K562 (cell line): ENCODE measurements at regions not wholly inside any gene's neighbourhood (a gene's known extent, or its start where the extent isn't known, plus 50 kb on each side); places are given as distances from the start of the nearest gene placed in this dataset.

Experiments used
- ATAC-seq: fragments of 200-7000 bp; cut with Tn5 transposase; 3 replicates; pipeline ENCODE4 v1.9.1; 2020; ENCODE audit warnings: moderate library complexity
- BruUV-seq: library from RNA; stranded (reverse); fragments of 400-500 nt; replicated peaks from 2 replicates; lab custom pipeline; 2021; lab: Mats Ljungman, UMichigan
- CTCF ChIA-PET: fragments of 300-600 bp; formaldehyde crosslinking; extraction: SDS; loops from one replicate; lab custom pipeline; 2021; ENCODE audit warnings: low intra/inter-chr PET ratio; lab: Yijun Ruan, JAX
- POLR2A ChIA-PET: fragments of 300-600, 350-650 bp; sonication (Branson Sonifier 250); formaldehyde crosslinking; extraction: SDS; loops from one replicate; lab custom pipeline; 2021; ENCODE audit warnings: antibody characterized with exemption, inconsistent platforms; lab: Yijun Ruan, JAX
- DNase-seq, 4 experiments: peaks; one replicate each; pipeline versions ENCODE4 v3.0.0 to v3.0.0-alpha.2; 2011 to 2018; ENCODE audit warnings: low spot score in 3 of 4, mixed read lengths in 3 of 4; ENCODE audit errors: extremely low read depth in 1 of 4
- FAIRE-seq: peaks from 2 replicates; lab custom pipeline; 2011; peaks lifted over from hg19 to GRCh38; lab: Jason Lieb, UNC
- H2AFZ ChIP-seq: 2 replicates; pipeline ENCODE4 v1.6.0; 2011; ENCODE audit warnings: low read depth, low read length, control low read depth, inconsistent platforms
- H3K27ac ChIP-seq: fragments of 200-600 bp; 3 replicates; pipeline ENCODE4 v1.8.0; 2011; ENCODE audit warnings: low read depth, mild to moderate bottlenecking, control low read depth, inconsistent platforms, low read length, moderate library complexity, mixed read lengths; ENCODE audit errors: extremely low read depth
- H3K27me3 ChIP-seq, 2 experiments: fragments of 300-600 bp in 1 of 2; 2 replicates in 1 of 2; 3 replicates in 1 of 2; pipeline versions ENCODE4 v1.6.0 to v1.8.0; 2011; ENCODE audit warnings: inconsistent platforms in 2 of 2, low read length in 2 of 2, mild to moderate bottlenecking in 1 of 2, mixed read lengths in 1 of 2, moderate library complexity in 1 of 2; ENCODE audit not compliant: control insufficient read depth in 2 of 2, insufficient read depth in 2 of 2
- H3K36me3 ChIP-seq: fragments of 300-600 bp; 3 replicates; pipeline ENCODE4 v1.8.0; 2011; ENCODE audit warnings: mild to moderate bottlenecking, low read length, inconsistent platforms; ENCODE audit not compliant: control insufficient read depth, insufficient read depth
- H3K4me1 ChIP-seq, 2 experiments: fragments of 200-600 bp in 1 of 2; replicated peaks in 1 of 2; 2 replicates in 1 of 2; 3 replicates in 1 of 2; pipeline versions ENCODE4 v1.5.1 to v1.8.0; 2011; ENCODE audit warnings: inconsistent platforms in 2 of 2, low read length in 2 of 2, mild to moderate bottlenecking in 1 of 2, mixed read lengths in 1 of 2, moderate library complexity in 1 of 2; ENCODE audit not compliant: control insufficient read depth in 2 of 2, insufficient read depth in 2 of 2
- H3K4me2 ChIP-seq: 2 replicates; pipeline ENCODE4 v1.6.1; 2011; ENCODE audit warnings: low read length, control low read depth, inconsistent platforms, mixed read lengths; ENCODE audit not compliant: insufficient read depth
- H3K4me3 ChIP-seq: fragments of 200-600 bp; sonication (generic), shearing (Covaris generic); 2 replicates; pipeline ENCODE4 v1.5.1; 2016; ENCODE audit warnings: control low read depth, inconsistent platforms
- H3K79me2 ChIP-seq: fragments of 200-600 bp; 3 replicates; pipeline ENCODE4 v1.8.0; 2011; ENCODE audit warnings: low read length, inconsistent platforms; ENCODE audit not compliant: control insufficient read depth, insufficient read depth
- H3K9ac ChIP-seq, 2 experiments: 2 replicates each; pipeline versions ENCODE4 v1.6.0 to v1.6.1; 2011; ENCODE audit warnings: low read depth in 2 of 2, low read length in 2 of 2, control low read depth in 1 of 2, inconsistent platforms in 1 of 2, mild to moderate bottlenecking in 1 of 2, mixed read lengths in 1 of 2; ENCODE audit not compliant: insufficient read depth in 1 of 2
- H3K9me1 ChIP-seq: one replicate; pipeline ENCODE4 v1.6.0; 2011; ENCODE audit warnings: inconsistent platforms, mild to moderate bottlenecking, low read length, moderate library complexity; ENCODE audit not compliant: control insufficient read depth, insufficient read depth
- H3K9me3 ChIP-seq: replicated peaks from 2 replicates; pipeline ENCODE4 v1.5.1; 2011; ENCODE audit warnings: low read depth, low read length, inconsistent platforms; ENCODE audit not compliant: control insufficient read depth, insufficient read depth
- H4K20me1 ChIP-seq: replicated peaks from 2 replicates; pipeline ENCODE4 v1.6.1; 2011; ENCODE audit warnings: low read length, inconsistent platforms, mixed read lengths; ENCODE audit not compliant: control insufficient read depth, insufficient read depth
- ATF1 ChIP-seq, 2 experiments: fragments of 450-650 bp in 1 of 2; IDR thresholded peaks; 2 replicates each; pipeline ENCODE4 v1.6.1; 2016; ENCODE audit warnings: missing compliant biosample characterization in 1 of 2, missing genetic modification characterization in 1 of 2
- CHCHD3 ChIP-seq: fragments of 250-450 bp; sonication (Bioruptor Pico); IDR thresholded peaks from 2 replicates; pipeline ENCODE4 v2.1.2; 2022; ENCODE audit warnings: mild to moderate bottlenecking
- FOXA3 ChIP-seq, 2 experiments: fragments of 450-650 bp in 1 of 2; sonication (generic) in 1 of 2; formaldehyde crosslinking; IDR thresholded peaks in 1 of 2; conservative IDR thresholded peaks in 1 of 2; 2 replicates each; pipeline versions ENCODE4 v1.4.0 to v1.8.0; 2020 to 2022; ENCODE audit warnings: mild to moderate bottlenecking in 2 of 2, missing genetic modification reagents in 1 of 2
- GTF2B ChIP-seq: IDR thresholded peaks from 2 replicates; pipeline ENCODE4 v1.6.1; 2011; ENCODE audit not compliant: insufficient read length; ENCODE audit errors: extremely low read depth
- POLR2B ChIP-seq: fragments of 450-650 bp; IDR thresholded peaks from 2 replicates; pipeline ENCODE4 v1.6.1; 2018; ENCODE audit warnings: low read depth; ENCODE audit not compliant: partially characterized antibody
- SREBF1 ChIP-seq: fragments of 150-350 bp; IDR thresholded peaks from 2 replicates; pipeline ENCODE4 v1.6.1; 2014; ENCODE audit warnings: antibody characterized with exemption, low read depth, low read length, borderline replicate concordance
- TSC22D4 ChIP-seq: fragments of 450-650 bp; IDR thresholded peaks from 2 replicates; pipeline ENCODE4 v1.6.1; 2016; ENCODE audit warnings: missing genetic modification characterization, missing biosample characterization, control low read depth
- ZFPM2 ChIP-seq: fragments of 250-450 bp; sonication (Bioruptor Pico); IDR thresholded peaks from 2 replicates; pipeline ENCODE4 v1.5.1; 2022; ENCODE audit warnings: mild to moderate bottlenecking
- ZNF347 ChIP-seq: fragments of 450-650 bp; formaldehyde crosslinking; IDR thresholded peaks from 2 replicates; pipeline ENCODE4 v1.4.0; 2020; ENCODE audit warnings: low read depth, mild to moderate bottlenecking, moderate library complexity
- WGBS: fragments of 100-300 bp; shearing (Covaris generic); methylation state at CpG from one replicate; pipeline ENCODE4 v1.1.6; 2016; ENCODE audit warnings: low coverage, mixed read lengths; ENCODE audit not compliant: insufficient coverage; ENCODE audit errors: missing lambda C conversion rate; 5-methylcytosine and 5-hydroxymethylcytosine counted together
- in situ Hi-C: fragments of 300-500 bp; cut with MboI; formaldehyde crosslinking; loops from 4 replicates; pipeline ENCODE4 v1.15.0; 2018; ENCODE audit warnings: inconsistent platforms, mixed read lengths
- intact Hi-C: fragments of 100-400 bp; cut with micrococcal nuclease; formaldehyde crosslinking; loops from 2 replicates; pipeline ENCODE4 v1.14.2; 2022

GRCh38 chr5:106986006-106986405 is 684.7 kb downstream of the EFNA5 start:
- H3K79me2 ChIP-seq = no peaks in the 10 kb centered on the region
- H2AFZ ChIP-seq = no peak overlapping the region
- intact Hi-C loops (no loop called here), in situ Hi-C loops (no loop called here)
- no TSS peak for BruUV-seq
- H3K9me3 ChIP-seq = no peaks in the 10 kb centered on the region
- H3K27me3 ChIP-seq = no peaks in the 10 kb centered on the region
- FAIRE-seq (no peak), ATAC-seq (no peak), DNase-seq (no peak)
- POLR2A ChIA-PET = no interaction called here
- H3K27ac ChIP-seq = no peak overlapping the region
- CTCF ChIA-PET = no interaction called here
- H3K4me2 ChIP-seq = no peak overlapping the region
- WGBS = 0% methylated on average over 2 of the region's 2 CpGs
- no peak for TF ChIP-seq SREBF1
- no peak for TF ChIP-seq FOXA3 (CRISPR knock-in tag; conservative IDR thresholded peaks at IDR 0.05 in 1 of 2, IDR thresholded peaks at IDR 0.05 in 1 of 2)
- TF ChIP-seq TSC22D4 (tag) = no peak
- no peak for TF ChIP-seq ATF1 (CRISPR knock-in tag; IDR thresholded peaks at IDR 0.05)
- TF ChIP-seq ATF1 (tag; IDR thresholded peaks at IDR 0.05) = no peak
- no peak for TF ChIP-seq GTF2B
- no peak for TF ChIP-seq ZNF347
- TF ChIP-seq POLR2B = no peak
- TF ChIP-seq ZFPM2 (CRISPR knock-in tag) = no peak
- TF ChIP-seq CHCHD3 = no peak
- H4K20me1 ChIP-seq = no peaks in the 10 kb centered on the region
- no peaks in the 10 kb centered on the region for H3K9me1 ChIP-seq
- no peaks in the 10 kb centered on the region for H3K4me1 ChIP-seq
- H3K36me3 ChIP-seq = no peaks in the 10 kb centered on the region
- no peak overlapping the region for H3K9ac ChIP-seq
- no peak overlapping the region for H3K4me3 ChIP-seq
